CD4-positive, alpha-beta T cell treated with Interleukin-4 for 1 hour (primary cell): ENCODE measurements at regions not wholly inside any gene's neighbourhood (a gene's known extent, or its start where the extent isn't known, plus 50 kb on each side); places are given as distances from the start of the nearest gene placed in this dataset.

Experiments used
- DNase-seq, 2 donors: peaks; one replicate each; pipeline ENCODE4 v3.0.0-alpha.2; 2020 to 2022

DNA sequence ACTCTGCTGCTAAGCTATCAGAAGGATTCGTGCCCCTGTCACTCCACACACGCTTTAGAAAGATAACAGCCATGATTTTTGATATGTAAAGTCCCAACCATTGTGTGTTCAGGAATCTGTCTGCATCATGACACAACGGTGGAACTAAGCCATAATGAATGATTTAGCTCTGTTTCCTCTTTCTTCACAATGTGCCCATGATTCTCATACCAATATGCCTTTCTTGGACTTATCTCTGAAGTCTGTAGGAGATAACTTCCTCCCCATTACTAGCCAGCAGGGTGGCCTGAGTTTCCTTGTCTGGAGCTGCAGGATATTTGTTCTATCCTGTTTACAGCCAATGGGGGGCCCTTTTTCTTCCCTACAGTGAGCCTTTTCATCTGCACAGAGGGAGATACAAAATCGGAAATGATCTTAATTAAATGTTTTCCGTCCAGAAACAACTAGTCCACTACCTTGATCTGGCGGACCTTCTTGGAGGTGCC, 511.7 kb downstream of the USP25 start:
- no peak for DNase-seq

DNA sequence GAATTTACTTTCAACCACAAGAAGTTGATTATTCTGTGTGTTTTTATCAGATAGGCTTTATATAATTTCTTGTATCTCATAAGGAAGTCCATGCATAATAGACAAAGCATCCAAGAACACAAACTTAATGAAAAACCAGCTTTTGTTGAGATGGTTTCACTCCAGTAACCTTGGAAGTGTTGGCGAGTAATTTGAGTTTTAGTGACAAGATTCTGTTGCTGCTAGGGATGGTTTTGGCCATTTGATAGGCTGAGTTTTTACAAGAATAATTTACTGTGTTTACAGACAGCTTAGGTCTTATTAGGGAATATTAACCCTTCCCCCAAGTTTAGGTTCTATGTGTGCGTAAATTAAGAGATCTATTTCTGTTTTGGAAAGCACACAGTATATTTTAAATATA, 513.6 kb downstream of the USP25 start:
- DNase-seq, result no peak

DNA sequence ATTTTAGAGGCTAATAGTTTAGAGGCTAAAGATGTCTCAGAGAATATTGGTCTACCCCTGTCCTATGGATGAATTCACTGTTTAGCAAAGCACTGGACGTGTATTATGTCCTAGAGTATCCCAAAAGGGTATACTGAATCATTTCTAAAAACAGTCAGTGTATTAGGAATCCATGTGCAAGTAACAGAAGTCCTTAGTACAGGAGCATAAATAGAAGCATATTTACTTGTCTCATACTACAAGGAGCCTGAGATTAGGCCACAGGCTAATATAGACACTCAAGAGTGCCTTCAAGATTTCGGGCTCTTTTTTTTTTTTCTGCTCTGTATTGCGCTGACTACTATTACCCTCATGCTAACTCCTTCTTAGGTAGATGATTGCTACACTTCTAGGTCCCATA, 518.9 kb downstream of the USP25 start:
- no peak for DNase-seq

DNA sequence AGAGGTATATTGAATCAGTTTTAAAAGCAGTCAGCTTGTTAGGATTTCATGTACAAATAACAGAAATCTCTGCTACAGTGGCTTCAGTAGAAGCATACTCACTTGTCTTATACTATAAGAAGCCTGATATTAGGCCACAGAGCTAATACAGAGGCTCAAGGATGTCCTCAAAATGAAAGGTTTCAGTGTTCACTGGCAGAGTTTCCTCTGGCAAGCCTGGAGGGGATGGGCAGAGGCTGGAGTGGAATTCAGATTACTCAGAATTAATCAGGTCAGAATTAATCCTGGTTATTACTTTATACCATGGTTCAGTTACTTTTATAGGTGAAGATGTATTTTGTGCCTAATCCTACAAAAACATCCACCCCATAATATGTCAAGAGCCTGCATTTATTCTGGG, 520.5 kb downstream of the USP25 start:
- DNase-seq, result no peak

DNA sequence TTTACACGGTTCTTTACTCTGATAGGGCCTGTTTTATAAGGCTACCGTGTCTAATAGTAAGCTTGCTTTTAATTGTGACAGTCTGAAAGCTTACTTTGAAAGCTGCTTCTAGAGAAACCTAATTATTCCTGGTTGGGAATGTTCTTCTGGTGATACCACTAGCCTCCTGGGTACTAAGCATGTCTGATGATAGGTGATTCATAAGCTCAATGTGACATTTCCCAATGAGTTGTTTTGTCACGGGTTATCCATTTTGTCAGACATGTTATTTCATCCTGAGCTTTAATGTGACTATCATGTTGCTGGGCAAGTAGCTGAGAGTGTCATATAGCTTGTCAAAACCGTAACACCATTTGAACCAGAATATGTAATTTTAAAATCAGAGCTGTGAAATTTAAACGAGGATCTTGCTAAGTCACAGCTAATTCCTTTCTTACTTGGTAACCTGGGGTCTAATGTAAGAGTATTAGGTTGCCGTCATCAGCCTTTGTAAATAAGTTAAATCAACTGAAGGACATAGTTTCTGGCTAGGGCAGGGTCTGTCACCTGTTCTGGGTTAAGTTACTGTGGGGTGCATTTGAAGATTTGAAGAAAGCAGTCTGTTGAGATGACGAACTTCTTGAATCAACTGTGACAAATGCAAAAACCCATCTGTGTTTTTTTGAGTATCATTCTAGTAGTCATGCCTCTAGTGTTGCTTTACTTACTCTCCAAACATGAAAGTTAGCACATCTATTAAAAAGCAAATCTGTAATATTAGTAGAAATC, 529.2 kb downstream of the USP25 start:
- DNase-seq, result no peak

DNA sequence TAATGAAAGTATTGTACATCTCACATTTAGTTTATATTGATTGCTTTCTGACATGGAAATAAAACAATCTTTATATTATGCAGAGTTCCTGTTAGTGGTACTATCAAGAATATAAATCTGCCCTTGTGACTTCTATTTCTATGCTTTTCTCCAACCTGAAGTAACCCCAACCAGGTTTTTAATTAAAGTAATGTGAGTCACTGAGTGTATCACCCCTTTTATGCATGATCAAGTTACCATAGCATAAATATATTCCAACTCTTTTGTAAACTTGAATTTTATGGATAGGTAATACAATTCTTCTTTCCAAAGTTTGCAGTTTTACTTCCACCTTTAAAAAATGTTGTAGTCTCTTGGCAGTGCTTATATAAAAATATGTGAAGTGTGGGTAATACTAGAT, 532.3 kb downstream of the USP25 start:
- DNase-seq, result no peak

DNA sequence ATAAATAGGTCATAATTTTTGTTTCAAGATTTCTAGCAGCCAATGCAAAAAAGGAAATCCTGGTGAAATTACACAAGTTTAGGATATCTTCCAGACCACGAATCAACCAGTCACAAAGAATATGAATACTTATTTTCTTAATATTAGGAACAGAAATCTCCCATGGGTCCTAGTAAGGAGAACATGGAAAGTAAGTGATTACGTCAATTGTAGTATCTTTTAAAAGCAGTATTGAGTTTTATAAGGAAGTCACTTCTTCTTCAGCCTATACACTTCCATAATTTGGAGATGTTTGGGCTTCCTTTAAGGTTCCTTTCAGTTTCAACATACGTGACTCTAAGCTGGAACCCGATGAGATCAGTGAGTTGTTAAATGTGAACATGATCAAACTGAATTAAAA, 534.5 kb downstream of the USP25 start:
- DNase-seq, result no peak

DNA sequence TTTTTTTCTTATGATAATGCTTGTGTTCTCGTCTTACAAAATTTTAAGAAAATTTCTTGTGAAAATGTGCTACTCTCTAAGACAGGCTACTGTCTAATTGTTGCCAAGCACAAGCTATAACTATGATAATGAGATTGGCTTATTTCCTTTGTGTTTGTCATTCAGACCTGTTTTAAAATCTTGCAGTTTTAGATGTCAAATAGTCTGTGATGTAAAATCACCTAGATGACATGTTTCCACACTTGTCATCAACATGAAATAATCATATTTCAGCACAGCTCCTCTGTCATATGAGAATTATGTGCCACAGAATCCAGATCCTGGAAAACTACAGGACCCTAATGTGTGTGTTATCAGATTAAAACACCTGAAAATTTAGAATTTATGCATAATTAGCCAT, 539.7 kb downstream of the USP25 start:
- no peak for DNase-seq

DNA sequence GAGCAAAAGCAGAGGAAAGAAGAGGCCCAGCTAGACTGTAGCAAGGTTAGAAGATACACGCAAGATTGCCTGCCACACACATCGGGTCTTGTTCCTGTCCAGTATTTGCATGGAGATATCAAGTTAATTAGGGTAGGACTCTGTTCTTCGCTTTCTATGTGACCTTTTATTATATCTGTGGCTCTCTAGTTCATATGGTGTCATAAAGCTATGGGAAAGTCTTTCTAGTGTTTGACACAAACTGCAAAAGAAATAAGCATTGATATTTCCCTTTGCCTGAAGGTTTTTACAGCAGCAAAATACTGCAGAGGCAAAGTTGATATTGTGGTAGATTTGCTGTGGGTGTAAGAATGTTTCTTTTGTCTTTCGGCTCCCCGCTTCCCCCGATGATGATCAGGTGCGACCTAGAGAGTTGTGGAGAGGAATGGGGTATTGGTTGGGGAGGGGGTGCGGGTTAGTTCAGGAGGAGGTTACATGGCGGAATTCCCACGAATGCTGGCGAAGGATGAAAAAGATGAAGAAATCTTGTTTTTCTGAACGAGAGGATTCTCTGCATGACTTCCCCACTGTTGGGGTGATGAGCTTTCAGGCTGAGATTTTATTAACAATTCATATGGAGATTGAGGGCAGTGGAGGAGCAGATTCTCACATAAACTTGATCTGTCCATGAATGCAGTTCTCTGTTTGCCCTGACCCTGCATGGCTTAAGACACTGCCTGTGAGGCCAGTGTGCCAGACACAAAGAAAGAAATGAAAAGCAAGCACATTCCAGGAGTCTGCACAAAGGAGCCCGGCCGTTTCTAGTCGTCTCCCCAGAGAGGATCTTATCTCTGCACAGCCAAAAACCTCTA, 550.2 kb downstream of the USP25 start:
- DNase-seq, result no peak

DNA sequence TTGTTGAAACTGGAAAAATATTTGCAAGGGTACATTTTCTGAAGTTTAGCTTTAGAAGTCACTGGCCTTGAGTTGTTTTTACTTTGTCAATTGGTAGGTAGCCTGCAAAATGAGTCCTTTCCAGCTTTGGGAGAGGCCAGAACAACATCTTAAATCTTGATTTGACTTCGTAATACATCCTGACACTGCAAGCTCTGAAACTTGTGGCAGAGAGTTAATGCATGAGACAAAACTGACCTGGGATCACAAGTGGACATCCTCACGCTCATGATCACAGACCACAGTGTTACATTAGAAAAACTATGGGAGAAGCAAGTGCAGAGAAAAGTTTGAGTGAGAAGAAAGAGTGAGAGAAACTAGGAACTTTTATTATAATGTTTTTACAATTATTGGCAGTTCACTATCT, 550.9 kb downstream of the USP25 start:
- DNase-seq, result no peak

DNA sequence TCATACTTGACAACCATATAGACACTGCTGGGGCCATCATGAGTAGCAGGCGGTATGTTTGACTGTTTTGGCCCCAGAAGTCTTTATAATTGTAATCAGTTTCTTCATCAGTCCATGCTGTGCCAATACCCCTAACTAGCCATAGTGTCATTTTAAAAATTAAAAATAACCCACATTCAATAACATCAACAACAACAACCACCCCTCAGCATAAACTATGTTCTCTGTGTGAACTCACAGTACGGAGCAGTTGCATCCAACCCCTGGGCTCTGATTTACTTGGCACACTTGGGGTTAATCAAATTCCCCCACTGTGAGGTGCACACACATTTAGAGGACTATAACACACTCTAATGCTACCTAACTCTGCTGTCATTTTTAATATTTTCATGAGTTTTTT, 553.7 kb downstream of the USP25 start:
- DNase-seq, result no peak

DNA sequence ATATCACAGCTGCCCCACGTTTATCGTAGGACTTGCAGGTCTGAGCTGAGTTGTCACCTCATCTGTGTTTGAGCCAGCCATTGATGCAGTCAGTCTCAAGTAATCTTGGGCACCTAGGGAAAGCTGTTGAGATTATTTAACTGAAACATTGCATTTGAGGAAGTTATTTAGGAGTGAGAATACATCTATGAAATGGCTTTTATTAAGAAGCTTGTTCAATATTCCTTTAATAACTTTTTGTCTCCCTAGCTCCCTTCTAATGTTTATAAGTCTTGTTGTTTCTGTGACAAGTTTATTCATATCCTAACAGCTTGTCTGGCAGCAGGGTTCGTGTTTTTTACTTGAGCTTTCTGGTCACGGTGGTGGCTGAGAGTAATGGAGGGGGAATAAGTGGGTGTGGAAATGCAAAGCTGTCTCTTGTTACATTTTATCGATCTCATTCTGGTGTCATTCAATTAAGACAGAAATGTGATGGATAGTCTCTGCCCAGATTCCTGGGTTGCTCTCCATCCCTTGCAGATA, 555.9 kb downstream of the USP25 start:
- no peak for DNase-seq

DNA sequence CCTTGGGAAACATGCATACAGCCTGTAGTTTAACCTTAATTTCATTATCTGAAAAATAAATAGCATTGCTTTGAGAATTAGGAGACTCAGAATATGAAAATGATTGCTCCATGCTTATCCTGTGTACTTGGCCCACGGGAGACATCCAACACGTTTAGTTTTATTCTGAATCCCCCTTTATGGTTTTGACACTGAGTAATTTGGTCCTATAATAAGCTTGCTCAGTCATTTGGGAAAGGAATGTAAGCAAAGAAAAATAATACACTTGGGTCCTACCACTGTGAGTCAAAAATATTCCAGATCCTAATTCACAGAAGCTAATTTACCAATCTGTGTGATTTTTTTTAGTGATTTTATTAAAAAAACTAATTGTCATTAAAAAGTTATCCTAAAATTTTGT, 557.3 kb downstream of the USP25 start:
- DNase-seq, result no peak

DNA sequence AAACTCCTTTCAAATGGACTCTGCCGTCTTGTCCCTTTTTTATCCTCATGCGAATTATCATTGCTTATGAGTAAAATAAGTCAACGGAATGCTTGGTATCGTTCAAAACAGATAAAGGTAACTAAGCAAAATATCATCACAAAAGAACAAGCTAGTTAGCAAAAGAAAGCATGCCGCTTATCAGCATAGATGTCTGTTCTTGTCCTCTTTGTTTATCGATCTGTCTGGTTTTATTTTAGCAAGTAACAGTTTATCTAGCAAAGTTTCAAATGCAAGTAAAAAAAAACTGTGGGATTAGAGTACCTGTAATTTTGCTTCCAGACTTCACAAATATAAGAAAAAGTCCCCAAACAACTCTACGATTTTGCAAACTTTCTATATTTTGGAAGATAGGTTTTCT, 561.5 kb downstream of the USP25 start:
- DNase-seq, result no peak

DNA sequence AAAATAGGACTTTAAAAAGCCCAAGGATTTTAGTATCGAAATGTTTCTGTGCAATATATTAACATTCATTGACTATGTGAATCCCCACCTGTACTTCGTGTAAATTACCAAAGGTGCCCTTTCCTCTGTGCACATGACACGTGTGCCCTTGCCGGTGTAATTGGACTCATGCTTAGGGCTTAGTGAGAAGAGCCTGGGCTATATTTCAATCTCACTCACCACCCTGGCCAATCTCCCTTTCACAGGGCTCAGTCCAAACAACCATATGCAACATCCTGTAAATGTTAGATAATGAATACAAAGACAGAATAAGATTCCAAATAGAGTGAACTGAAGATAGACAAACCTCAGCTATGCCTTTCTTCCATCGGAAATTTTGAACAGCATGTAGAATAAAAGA, 564.3 kb downstream of the USP25 start:
- no peak for DNase-seq

DNA sequence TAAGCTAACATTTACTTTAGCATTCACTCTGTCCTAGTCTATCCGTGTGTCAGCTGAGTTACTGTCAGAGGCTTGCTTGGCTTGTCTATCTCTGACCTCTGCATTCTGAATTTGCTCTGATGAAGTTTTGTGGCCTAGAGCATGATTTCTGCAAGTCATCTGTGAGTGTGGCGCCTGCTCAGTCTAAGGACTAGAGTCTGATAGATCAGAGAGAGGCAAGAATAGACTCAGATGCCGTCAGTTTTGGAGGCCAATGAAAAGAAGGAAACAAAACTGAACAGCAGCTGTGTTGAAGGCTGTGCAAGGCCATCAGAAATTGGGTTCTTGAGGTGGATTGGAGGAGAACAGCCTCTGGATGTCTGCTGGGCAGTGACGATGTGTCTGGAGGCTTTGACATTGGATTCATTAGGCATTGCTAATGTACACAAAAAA, 573.1 kb downstream of the USP25 start:
- no peak for DNase-seq

DNA sequence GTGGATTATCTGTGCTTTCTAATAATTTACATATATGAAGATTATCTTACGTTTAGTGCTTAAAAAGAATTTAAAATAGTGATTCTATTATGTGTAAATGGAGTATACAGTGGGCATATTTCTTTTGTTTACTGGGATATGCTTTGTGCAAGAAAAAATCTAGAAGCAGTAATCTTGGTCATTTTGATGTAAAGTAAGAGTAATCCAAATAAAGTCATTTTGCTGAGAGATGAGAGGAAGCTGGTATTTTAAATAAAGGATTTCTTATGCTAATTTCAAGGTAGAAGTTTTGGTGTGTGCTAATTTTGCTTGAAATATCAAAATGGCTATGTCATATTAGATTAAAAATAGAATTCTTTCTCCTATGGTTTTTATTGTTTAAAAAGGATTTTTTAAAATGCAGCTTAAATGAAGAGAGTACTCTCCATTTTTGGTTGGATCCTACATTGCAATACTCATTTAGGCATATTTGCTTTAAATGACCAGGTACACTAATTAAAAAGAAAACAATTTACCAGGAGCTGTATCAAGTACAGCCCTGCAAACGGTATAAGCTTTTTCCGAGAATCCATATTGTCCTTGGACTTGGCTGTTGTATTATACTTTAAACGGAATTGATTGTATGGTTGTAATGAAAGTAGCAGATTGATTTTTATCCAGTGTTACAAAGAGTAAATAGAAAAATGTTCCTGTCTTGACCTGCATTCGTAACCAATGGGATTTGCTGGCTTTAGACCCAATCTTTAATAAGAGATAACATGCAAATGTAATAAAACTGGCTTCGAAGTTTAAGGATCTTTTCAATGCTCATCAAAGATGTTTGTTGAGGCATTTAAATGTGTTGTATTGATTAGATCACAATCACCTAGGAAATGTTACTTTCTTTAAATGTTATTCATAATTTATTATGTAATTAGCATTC, 574.7 kb downstream of the USP25 start:
- DNase-seq, result no peak

DNA sequence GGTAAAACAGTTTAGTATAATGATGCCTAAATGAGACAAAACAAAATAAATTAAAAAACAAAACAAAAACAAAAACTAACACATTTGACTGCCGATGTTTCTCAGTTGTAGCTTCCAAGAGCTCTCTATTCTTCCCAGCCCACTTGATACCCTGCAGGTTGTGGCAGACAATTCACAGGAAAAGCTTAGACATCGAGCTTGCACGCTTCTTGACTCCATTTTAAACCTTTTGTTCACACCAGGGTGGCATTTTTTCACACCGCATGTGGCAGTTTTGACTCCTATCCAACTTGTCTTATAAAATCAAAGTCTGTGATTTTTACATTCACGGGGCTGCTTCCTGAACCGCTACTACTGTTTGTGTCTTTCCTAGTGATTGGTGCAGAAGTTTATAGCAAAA, 575.9 kb downstream of the USP25 start:
- DNase-seq, result no peak

DNA sequence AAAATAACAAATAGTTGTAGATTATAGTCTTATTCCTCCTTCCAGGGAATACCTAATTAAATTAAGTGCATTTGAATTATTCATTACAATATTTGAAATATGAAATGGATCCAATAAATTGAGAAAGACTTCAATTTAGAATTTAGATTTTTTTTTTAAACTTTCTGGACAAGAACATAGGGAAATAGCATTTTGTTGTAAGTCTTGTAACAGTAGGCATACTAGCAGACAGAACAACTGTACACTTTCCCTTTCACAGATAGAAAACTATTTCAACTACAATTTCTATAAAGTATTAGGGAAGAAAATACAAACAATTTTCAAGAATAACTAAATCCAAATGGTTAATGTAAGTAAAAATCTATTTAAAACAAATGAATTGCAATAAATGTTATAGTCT, 577.5 kb downstream of the USP25 start:
- no peak for DNase-seq

DNA sequence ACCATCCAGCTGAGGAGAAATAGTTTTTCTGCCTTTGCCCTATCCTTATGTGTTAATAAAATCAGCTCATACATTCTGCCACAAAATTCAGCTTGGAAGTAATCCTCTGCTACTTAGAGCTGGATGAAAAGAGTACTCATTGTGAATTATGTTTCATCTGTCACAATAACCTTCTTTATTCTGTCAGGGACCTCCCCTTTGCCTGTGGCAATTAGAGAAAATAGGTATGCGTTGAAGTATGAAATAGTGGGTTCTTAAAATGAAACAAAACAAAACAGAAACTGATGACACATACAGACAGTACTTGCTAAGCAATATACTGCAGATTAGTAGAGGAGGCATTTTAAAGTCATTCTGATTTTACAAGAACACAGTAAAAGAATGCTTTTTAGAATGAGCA, 578.5 kb downstream of the USP25 start:
- no peak for DNase-seq

DNA sequence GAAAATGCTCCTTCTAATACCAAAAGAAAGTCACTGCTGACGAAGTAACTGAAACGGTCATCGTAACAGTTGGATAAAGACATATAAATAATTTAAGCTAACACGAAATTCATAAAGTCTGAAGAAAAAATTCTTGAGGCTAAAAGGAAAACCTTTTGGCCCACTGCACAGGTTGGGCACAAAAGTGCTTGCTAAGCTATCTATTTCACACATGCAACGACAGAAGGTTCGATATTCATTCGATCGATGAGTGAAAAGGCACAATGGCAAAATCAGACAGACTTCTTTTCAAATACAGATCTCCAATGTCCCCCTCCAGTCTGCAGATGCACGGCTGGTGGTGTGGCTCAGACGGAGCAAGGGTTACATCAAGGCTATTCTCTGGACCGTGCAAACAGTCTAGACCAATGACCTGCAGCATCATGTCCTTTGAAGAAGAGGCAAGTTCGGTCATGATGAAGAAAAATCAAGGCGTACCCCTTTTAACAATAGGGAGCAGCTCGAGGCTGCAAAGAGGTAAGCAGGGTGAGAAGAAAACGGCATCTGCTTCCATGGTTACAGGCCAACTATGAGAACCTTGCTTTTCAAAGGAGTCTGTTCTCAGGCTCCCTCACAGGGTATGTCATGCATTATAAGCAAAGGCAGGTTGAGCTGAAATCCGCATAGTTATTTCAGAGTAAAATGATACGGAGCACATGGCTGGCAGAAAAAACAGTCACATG, 579.6 kb downstream of the USP25 start:
- DNase-seq, result no peak

DNA sequence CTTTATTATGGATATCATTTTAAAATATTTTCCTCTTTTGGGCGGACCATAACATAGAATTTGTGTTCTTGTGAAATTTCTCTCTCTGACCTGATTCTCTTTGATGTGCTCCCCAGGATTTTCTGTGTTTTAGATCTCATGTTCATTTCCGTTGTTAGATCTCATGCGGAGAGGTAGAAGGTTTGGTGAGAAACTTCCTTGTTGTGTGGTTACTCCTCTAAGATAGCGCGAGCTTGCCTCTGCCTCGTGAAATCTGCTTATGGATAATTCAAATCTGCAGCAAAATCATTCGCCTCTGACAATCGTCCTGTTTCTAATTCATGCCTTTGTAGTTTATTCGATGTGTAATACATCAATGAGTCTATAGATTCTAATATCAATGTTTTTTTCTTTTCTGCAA, 580.4 kb downstream of the USP25 start:
- no peak for DNase-seq
